Stimulated activated CD8-positive, alpha-beta memory T cell treated with anti-CD3 and anti-CD28 coated beads, Interleukin-4, amount 100 ng/mL, for 1 hour (primary cell): ENCODE measurements at regions not wholly inside any gene's neighbourhood (a gene's known extent, or its start where the extent isn't known, plus 50 kb on each side); places are given as distances from the start of the nearest gene placed in this dataset.

Experiments used
- DNase-seq, 2 donors: peaks; one replicate each; pipeline ENCODE4 v3.0.0-alpha.2; 2020; ENCODE audit warnings: low read depth in 2 of 2, low spot score in 1 of 2

DNA sequence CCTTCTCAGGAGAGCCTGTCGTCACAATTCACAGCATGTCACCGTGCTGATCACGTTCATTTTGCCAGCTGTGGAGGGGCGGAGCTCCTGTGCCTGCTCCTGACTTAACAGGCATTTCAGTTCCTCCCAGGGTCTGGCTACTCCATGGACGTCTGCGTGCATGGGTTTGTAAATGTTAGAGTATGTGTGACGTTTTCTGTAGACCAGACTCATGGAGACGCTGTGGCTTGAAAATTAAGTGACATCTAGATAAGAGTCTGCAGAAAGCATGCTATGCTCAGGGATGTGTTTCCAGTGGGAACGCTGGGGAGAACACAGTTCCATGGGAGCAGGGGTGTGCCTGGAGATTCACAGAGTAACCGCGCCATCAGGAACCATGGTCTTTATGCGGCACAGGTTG lies 804.0 kb downstream of the TBC1D22A start:
- no peak for DNase-seq

DNA sequence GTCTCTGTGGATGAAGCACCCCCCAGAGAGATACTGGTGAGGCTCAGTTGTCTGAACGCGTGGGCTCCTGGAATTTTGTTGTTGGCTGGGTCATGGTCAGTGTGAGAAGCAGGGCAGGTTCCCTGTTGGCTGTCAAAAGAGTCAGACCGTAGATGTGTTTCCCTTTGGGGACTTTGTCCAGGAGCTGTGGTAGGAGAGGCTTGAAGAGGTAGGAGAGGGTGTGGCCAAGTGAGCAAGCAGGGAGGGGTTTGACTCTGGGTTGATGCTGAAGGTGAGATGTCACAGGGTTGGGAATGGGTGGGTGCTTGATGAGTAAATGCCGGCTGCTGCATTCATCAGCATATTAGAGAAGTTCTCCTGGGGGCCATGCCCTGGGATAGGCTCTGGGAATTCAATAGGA lies 803.2 kb downstream of the TBC1D22A start:
- DNase-seq = no peak

DNA sequence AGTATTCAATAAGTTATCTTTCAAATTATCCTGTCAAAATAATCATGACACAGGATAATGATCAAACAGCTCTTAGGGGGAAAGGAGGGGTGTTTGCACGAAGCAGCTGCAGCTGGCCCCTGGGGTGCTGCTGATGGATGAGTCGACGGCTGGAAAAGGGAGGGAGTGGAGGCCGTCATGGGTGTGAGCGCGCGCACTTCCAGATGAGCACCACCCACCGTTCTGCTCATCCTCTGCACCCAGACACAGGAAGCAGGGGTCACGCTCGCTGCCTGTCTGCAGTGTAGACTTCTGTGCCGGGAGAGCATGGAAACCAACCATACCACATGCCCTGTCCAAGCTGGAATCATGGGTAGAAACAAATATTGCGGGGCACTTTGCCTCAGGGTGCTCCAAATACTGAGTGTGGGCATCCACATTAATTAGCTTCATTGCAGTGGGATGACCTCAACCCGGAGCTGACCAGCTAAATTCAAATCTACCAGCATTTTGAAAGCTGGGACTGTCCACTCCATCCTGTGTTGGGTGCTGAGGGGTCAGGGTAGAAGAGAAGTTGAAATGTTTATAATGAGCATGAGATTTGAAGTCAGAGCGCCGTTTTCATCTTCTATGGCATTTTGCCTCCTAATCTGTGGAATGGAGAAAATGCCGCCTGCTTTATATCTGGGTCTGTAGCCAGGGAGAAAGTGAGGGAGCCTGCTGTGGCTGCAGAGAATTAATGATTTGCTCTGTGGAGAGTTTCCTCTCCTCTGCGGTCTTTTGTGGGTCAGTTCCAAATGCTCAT lies 802.4 kb downstream of the TBC1D22A start:
- no peak for DNase-seq

DNA sequence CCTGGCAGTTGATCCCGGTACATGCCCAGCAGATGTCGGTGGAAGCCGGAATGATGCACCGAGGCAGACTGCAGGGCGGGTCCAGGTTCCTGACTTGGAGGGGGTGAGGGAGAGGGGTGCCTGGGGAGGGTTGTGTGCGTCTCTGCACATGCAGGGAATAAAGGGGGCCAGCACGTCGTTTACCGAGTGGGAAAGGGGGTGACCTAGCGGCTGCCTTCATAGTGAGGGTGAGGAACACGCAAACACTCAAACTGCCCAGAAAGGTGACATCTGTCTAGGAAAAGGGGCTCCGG lies 801.7 kb downstream of the TBC1D22A start:
- no peak for DNase-seq

DNA sequence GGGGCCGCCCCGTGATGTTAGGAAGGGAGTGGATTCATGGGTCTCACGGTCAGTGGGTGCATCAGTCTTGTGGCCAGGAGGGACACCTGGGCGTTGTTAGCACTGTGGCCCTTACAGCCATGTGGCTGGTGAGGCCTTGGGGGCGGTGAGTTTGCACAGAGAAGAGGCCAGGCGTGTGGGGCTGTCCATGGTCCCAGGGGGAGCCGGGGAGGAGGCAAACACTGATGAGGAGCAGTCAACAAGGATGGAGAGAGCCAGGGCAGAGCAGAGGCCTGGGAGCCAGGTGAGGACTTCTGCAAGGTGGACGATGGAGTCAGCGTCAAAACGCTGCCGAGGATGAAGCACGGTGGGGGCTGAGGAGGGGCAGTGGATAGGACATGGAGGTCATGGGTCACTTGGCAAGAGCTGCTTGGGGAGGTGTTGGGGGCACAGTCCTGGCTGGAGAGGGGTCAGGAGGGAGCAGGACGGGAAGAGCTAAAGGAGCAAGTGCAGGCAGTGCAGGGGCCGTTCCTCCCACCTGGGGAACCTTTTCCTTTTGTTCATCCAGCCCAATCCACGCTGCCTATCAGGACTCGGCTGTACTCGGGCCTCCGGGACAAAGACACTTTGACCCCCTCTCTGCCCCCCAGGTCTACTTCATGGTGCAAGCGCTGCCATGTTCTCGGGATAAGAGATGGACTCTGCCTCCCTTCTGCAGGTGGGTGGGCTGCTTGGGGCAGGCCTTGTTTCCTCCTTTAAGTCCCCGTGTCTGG lies 801.1 kb downstream of the TBC1D22A start:
- no peak for DNase-seq

DNA sequence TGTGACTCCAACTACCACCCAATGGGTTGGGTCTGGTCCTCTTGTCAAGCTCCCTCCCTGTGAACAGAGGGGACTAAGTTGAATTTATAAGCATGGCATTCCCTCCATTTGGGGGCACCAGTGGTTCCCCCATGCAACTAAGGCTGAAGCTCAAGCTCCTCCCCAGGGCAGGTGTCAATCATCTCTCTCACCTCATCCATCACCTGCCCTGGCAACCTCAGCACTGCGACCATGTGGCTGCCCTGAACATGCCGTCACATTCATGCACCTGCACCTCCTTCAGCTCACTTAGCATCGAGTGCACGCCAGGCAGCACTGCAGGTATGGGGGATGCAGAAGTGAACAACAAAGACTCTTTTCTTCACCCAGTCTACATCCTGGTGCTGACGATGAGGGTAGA lies 799.3 kb downstream of the TBC1D22A start:
- DNase-seq = no peak

DNA sequence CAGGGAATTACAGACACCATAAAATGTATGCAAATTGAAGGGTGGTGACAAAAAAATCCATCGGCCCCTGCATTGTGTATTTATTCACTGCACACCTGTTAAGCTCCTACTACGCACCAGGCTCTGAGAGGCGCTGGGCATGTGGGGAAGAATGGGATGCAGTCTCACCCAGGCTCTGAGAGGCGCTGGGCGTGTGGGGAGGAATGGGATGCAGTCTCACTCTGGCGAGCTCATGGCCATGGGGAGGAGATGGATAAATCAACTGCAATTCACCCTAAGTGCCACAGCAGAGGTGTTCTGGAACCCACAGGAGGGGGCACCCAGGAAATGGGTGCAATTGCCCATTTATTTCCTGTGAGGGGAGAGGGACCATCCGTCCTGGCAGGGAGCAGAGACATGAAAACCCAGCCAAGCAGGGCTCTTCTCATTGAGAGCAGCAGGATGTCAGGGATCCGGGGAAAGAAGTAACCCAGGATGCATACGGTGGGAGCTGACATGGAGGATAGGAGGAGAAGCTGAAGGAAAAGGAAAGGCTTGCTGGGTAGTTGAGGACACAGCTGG lies 798.7 kb downstream of the TBC1D22A start:
- DNase-seq = no peak

DNA sequence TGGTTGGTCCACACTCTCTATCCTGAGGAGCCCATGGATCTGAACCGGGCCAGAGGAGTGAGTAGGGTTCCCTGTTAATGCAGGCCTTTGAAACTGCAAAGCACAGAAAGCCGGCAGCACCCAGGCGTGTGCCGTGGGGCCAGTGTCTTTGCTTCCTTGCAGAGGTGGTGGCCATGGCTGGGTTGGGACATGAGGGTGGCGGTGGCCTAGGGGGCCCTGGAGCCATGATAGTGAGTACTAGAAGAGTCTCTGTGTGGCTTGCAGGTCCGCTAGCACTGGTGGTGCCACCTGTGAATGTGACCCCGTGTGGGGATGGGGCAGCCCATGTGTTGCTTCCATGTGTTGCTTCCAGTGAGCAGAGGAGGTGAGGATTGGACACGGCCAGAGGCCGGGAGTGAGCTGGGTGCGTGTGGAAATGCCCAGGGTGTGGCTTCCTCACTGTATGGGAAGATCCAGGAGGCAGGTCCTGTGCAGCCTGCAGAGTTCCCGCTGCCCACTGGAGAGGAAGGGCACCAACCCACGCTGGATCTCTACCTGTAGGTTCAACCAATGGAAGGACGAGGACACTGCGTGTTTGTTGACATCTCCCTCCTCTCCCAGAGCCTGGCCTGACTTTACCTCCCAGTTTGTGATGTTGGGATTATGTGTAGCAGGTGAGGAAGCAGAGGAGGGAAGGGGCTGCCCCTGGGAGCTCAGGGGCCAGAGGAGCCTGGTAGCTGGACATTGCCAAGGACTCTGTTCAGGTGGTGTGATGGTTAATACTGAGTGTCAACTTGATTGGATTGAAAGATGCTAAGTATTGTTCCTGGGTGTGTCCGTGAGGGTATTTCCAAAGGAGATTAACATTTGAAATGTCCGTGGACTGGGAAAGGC lies 796.6 kb downstream of the TBC1D22A start:
- DNase-seq = no peak

DNA sequence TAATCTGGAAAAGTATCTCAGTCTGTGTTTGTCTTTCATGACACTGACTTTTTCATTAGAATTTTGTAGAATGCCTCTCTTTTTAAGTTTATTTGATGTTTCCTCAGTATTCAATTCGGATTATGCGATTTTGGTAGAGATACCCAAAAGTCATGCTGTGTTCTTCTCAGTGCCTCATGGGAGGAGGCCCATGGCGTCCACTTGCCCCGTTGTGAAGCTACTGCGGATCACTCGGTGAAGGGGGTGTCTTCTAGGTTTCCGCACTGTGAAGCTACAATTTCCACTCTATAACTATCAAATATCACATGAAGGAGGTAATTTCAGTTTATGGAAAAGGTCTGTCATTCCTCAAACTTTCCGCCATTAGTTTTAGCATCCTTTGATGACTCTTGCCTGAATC lies 794.0 kb downstream of the TBC1D22A start:
- no peak for DNase-seq

DNA sequence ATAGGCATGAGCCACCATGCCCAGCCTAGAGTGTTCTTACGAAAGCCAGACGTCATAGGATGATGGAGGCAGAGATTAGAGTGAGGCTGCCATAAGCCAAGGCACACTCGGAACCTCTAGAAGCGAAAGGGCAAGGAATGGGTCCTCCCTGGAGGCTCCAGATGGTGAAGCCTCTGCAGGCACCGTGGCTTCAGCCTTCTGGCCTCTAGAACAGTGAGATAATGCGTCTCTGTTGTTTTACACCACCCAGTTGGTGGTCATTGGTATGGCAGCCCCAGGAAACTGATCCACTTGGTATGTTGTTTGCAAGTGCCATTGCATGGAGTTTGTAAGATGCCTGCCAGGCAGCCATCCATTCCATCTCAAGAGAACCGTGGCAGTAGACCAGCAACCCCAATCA lies 791.0 kb downstream of the TBC1D22A start:
- no peak for DNase-seq

DNA sequence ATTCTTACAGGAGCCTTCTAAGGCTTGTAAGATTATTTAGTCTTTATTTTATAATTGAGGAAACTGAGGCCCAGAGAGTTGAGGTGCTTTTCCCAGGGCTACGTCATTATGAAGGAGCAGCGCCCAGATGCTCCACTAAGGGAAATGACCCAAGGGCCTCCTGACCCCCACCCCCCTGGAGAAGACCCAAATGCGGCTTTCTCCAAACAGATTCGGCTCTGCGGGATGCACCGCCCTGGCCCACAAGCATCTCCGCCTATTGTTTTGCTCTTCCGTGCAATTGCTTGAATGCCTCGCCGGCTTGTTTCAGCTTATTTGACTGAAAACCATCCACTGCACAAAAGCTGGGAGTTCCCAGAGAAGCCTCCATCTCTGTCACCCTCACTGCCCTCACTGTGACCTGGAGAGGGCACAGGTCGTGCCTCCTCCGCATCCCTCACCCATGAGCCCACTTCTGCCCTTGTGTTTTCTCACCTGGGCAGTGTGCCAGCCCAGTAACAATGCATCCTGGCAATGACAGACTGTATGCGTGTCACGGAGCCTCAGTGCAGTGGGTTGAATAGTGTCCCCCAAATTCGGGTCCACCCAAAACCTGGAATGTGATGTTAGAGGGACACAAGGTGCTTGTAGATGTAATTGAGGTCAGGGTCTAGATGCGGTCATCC lies 790.2 kb downstream of the TBC1D22A start:
- no peak for DNase-seq

DNA sequence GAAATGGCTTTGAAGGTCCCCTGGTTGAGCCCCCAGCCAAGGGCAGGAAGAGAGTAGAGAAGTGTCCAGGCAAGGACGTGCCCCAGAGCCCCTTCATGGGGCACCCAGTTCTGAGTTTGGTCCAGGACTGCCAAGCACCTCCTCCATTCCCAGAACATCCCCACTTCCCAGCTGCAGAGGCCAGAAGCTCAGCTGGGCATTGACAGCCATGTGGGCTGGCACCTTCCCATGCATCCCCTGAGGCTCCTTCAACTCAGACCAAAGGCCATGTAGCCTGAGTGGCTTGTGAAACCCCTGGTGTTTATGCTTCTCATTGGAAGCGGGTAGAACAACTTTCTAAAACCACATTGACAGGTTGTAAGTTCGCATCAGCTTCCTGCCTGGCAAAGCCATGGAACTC lies 789.6 kb downstream of the TBC1D22A start:
- DNase-seq = no peak

DNA sequence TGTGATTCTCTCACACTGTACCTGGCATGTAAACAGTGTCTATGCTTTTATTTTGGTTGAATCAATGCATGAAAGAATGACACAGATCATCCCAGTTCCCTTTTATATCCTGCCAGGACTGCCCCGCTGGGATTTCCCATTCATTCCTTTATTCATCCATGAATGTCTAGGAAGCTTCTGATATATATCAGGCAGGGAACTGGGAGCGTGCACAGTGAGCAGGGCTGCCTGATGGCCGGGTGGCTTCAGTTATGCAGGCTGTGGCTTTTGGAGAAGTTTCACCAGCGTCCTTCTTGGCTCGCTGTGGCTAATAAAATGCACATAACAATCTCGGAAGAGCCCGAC lies 789.0 kb downstream of the TBC1D22A start:
- no peak for DNase-seq

DNA sequence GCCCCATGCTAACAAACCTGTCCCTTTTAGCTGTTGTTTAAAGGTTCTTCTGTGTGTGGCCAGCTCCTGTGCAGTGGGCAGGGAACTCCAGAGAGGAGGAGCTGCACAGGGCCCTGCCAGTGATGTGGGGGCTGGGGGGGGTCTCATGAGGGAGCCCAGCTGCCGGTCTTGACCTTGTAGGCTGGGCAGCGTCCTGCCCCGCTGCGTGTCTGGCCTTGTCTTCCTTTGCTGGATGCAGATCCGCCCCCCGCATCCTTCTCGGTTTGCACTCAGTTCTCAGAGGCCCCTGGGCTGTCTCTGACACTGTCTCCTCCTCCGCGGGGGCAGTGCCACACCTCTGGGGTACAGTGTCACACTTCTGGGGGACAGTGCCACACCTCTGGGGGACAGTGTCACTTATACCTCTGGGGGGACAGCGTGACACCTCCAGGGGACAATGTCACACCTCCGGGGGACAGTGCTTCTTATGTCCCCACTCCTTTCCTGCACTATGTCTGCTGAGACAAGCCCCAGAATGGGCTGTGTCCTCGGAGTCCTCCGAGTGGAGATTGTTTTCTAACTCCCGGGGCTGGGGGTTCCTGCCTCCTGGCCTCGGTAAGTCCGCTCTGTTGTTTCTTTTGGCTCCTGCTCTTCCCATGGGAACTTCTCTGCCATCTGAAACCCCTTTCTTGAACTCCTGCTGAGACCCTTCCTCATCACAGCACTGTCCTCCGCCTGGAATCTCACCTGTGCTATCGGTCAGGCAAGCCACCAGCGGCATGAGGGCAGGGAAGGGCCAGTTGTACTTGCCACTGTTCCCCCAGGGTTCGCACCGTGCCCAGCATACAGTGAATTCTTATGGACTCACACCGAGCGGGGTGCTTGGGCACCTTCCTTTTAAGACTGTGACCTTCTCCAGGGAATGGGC lies 788.3 kb downstream of the TBC1D22A start:
- no peak for DNase-seq

DNA sequence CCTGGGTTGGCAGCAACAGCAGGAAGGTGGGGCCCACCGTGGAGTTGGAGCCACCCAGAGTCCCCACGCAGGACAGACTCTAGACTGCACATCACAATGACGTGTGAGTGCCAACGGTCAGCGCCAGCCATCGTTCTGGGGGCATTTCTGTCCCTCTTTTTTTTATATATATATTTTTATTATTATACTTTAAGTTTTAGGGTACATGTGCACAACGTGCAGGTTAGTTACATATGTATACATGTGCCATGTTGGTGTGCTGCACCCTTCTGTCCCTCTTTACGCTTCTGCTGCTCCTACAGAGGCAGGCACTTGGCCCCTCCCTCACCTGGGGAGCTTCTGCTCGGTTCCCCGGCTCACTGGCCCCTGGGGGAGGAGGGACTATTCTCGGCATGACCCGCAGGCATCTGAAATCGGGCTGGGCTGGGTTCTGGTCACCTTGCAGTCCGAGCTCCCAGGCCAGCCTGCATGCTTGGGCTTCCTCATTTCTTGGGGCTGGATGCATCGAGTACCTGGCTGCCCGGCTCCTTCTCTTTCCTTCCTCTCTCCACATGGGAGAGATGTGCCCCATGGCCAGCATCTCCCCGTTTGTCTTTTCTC lies 787.4 kb downstream of the TBC1D22A start:
- no peak for DNase-seq

DNA sequence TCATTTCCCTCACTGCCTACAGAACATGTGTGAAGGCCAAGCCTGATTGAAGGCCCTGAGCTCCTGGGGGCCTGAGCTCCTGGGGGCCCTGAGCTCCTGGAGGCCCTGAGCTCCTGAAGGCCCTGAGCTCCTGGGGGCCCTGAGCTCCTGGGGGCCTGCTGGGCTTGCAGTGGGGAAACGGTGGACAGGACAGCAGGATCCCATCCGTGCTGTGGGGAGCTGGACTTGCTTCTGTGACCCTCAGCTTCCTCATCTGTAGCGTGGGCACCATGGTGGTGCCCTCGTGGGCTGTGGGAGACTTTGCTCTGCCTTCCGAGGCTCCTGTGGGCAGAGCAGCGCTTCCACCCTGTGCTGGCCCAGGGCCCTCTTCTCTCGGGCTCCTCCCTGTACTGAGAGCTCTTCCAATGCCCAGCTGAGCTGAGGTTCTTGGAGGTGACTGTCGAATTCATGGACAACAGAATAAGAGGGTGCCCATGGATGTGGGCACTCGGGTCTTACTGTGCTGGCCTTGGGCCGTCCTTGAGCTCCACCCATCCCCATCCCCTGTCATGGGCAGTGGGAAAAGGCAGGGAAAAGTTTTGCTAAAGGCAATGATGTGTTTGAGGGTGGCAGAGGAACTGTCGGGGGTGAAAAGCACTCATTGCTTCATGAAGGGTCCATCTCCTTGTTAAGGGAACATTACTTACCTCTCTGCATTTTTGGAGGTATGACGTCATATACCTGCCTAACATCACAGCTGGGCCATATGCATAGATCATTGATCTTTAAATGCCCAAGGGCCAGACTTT lies 786.7 kb downstream of the TBC1D22A start:
- no peak for DNase-seq

DNA sequence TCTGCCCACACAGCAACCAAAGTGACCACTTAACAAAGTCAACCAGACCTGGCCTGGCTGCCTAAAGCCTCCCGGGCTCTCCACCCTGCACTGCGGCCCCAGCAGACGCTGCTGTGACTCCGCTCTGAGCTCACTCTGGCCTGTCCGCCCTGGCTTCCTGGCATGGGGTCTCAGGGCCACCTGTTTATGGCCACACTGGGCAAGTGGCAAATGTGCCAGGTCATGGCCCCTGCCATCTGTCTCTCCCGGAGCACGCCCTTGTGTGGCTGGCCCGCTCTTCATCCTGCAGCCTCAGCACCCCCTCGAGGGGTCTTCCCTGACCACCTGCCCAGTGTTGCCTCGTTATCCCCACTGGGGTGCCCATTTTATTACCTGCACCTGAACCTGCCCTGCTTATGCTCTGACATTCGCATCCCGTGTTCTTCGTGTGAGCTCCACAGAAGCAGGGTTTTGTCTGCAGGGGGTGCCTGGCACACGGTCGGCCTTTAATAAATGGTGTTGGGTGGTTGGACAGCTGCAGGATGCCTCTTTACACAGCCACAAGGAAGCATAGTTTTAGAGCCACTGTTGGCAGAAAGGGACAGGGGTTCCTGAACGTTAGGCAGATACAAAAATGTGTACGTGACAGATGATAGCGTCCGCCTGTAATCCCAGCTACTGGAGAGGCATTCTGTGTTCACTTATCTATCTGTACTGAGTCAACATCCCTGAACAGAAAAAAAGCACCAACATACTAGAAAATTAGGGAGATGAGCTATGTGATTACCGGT lies 785.6 kb downstream of the TBC1D22A start:
- DNase-seq = no peak

DNA sequence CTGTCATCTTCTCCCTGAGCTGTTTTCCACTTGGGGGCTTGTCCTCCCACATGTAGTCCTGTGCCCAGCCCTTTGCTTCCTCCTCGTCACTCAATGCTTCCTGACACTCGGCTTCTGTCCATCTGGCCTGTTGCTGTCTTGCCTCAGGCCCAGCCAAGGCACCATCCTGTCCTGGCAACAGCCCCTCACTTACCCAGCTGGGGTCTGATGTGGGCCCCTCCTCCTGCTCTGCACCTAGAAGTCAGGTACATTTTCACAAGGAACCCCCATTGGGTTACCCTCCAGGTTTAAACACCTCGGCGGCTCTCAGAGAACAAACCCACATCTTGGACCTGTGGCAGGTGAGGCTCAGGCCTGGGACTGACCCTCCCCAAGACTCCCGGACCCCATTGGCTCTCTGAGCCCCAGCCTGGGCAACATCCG lies 784.8 kb downstream of the TBC1D22A start:
- DNase-seq = no peak
